ENCODE measurements at regions not wholly inside any gene's neighbourhood (a gene's known extent, or its start where the extent isn't known, plus 50 kb on each side); places are given as distances from the start of the nearest gene placed in this dataset.
"Not testable (repeated sequence)": the region's sequence is repeated elsewhere in the genome, so short reads cannot be mapped to it uniquely, and the experiment has no call there.

DNA sequence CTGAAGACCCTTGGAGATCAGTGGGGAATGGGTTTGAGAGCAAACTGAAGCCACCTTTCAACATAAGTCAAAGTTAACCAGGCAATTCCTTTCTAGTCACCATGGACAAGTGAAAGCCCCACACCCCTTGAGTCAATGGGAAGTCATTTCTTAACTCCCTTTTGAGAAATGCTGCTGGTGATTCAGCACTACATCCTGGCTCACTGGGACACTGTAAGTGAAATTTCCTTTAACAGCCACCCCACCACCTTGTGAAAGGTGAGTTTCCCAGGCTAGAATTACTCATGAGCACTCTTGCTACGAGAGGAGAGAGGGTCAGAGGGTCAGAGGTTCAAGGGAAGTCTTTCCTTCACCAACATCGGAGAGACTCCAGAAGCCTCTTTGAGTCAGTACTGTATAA is 93.3 kb upstream of the MARCKS start:
- H3K36me3 ChIP-seq (ENCODE audit: insufficient read depth): no peaks in the 10 kb centered on the region
- H3K4me1 ChIP-seq (ENCODE audit: insufficient read depth): no peaks in the 10 kb centered on the region
- no peak overlapping the region for H3K27ac ChIP-seq (ENCODE audit: low read depth)
- 87% methylated on average over 2 of the region's 2 CpGs for WGBS
- no peak for DNase-seq (ENCODE audit: extremely low spot score)
- H3K4me3 ChIP-seq (ENCODE audit: low read depth, low read length): no peak overlapping the region

DNA sequence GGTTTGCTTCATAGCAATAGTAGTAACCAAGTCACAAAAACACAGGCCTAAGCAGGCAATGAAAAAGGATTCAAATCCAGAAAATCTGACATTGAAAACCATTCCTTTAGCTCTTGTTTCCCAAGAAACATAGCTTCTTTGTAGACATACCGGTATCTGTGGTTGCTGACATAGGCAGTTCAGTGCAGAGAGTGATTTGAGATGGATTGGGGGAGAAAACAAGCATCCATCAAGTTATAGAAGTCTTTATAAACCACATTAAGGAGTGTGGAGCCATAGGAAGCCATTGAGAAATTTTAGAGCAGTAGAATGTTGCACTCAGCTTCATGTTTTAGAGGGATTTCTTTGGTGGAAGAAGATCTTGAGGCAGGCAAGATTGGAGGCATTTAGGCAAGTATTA is 91.2 kb upstream of the MARCKS start:
- no peak for DNase-seq (ENCODE audit: extremely low spot score)
- Histone ChIP-seq H3K27ac (ENCODE audit: low read depth) (no peak overlapping the region), H3K36me3 (ENCODE audit: insufficient read depth) (no peaks in the 10 kb centered on the region), H3K4me3 (ENCODE audit: low read depth, low read length) (no peak overlapping the region), H3K4me1 (ENCODE audit: insufficient read depth) (no peaks in the 10 kb centered on the region)
- WGBS: 93% methylated on average over 1 of the region's 1 CpG

DNA sequence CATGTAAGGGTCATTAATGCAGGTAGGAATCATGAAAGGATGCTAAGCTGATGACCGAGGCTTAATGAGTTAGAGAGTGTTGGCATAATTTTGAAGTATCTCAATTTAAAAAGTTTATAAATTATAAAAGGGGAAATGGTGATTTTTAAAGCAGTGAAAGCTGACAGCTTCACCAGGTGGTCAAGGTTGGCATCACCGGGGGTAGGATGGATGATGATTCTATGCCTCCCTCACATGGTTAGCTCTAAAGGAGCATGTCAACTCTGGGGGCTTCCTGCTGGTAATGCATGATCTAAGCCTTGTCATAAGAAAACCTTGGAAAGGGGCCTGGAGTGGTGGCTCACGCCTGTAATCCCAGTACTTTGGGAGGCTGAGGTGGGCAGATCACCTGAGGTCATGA is 89.2 kb upstream of the MARCKS start:
- Histone ChIP-seq H3K27ac (ENCODE audit: low read depth) (no peak overlapping the region), H3K4me1 (ENCODE audit: insufficient read depth) (no peaks in the 10 kb centered on the region), H3K4me3 (ENCODE audit: low read depth, low read length) (no peak overlapping the region), H3K36me3 (ENCODE audit: insufficient read depth) (no peaks in the 10 kb centered on the region)
- 96% methylated on average over 3 of the region's 3 CpGs for WGBS
- DNase-seq (ENCODE audit: extremely low spot score): no peak

DNA sequence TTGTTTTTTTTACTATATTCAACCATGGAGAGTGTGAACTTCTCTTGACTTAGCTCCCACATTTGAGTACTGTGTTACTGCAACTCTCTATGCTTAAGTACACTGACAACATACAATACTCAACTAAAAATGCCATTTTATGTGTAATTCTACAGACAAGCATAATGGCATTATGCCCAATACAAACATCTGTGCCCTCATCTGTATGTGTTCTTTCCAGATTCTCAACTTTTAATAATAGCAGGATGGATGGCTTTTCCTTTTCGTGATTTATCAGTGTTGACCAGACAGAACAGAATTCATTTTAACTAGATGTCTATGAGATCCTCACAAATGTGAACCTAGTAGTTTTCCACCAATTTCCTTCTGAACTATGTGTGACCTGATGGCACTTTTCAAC is 84.2 kb upstream of the MARCKS start:
- Histone ChIP-seq H3K27ac (ENCODE audit: low read depth) (no peak overlapping the region), H3K36me3 (ENCODE audit: insufficient read depth) (no peaks in the 10 kb centered on the region), H3K4me3 (ENCODE audit: low read depth, low read length) (no peak overlapping the region), H3K4me1 (ENCODE audit: insufficient read depth) (no peaks in the 10 kb centered on the region)
- 95% methylated on average over 1 of the region's 1 CpG for WGBS
- DNase-seq (ENCODE audit: extremely low spot score): no peak

DNA sequence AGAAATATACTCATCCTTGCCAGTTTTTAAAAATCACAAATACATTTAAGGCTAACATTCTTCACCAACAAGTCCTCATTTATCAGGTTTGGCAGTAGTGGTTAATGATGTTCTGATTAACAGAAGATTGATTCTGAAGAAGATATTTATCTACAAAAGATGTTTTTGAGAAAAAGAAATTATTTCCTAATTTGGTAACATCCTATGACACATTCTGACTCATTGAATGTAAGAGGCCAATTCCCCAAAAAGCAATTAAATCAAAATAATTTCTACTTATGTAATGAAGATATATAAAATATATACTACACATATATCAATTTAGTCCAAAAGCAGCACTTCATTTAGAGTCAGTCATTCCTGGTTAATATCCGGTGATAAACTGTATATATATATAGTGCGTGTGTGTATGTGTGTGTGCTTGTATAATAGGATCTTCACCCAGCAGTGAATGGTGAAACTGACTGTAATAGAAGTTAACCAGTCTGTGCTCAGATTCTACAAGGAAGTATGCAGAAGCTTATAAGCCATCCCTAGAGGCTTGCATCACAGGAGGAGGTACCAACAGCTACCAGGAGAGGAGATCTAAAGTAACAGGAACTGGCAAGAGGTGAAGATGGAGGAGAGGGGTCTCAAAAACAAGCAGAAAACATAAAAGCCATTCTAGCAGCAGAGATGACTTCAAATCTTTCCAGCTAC is 82.9 kb upstream of the MARCKS start:
- H3K4me1 ChIP-seq (ENCODE audit: insufficient read depth): no peaks in the 10 kb centered on the region
- WGBS: 94% methylated on average over 2 of the region's 2 CpGs

DNA sequence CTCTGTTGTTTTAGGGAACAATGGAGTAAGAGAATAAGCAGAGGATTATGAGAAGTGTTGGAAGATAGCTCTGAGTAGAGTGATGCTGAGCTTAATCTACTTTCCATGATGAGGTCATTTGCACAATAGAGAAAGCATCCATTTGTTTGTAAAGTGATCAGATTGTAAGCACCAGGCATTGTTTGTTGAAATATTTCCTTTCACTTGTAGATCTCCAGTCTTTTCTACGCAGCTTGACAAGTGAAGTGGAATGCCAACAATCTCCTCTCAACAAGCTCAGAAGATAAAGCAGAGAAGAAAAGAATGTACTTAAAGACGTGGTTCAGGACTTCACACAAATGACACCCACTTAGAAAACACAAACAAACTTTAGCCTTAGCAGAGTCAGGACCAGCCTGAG is 80.1 kb upstream of the MARCKS start:
- Histone ChIP-seq H3K27ac (ENCODE audit: low read depth) (no peak overlapping the region), H3K4me3 (ENCODE audit: low read depth, low read length) (no peak overlapping the region), H3K4me1 (ENCODE audit: insufficient read depth) (no peaks in the 10 kb centered on the region), H3K36me3 (ENCODE audit: insufficient read depth) (no peaks in the 10 kb centered on the region)
- no peak for DNase-seq (ENCODE audit: extremely low spot score)
- 49% methylated on average over 2 of the region's 2 CpGs for WGBS

More for the DNA sequence above, 82.9 kb upstream of the MARCKS start:
- Histone ChIP-seq H3K4me3 (ENCODE audit: low read depth, low read length) (no peak overlapping the region), H3K27ac (ENCODE audit: low read depth) (no peak overlapping the region), H3K36me3 (ENCODE audit: insufficient read depth) (no peaks in the 10 kb centered on the region)
- no peak for DNase-seq (ENCODE audit: extremely low spot score)

DNA sequence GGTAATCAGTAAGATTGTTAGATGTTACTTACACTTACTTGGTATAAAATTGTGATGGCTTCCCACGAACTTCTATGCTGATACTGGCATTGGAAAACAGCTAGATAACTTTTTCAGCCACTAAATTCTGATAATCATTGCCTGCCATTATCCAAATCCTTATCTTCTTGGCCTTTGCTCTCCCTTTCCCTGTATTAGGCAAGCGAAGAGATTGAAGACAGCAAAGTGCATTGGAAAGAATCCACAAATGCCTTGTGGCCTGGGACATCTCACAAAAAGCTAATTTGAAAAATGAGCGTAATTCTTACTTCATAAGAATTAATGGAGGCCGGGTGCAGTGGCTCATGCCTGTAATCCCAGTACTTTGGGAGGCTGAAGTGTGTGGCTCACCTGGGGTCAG is 79.5 kb upstream of the MARCKS start:
- DNase-seq (ENCODE audit: extremely low spot score): no peak
- Histone ChIP-seq H3K36me3 (ENCODE audit: insufficient read depth) (no peaks in the 10 kb centered on the region), H3K4me1 (ENCODE audit: insufficient read depth) (no peaks in the 10 kb centered on the region), H3K4me3 (ENCODE audit: low read depth, low read length) (no peak overlapping the region), H3K27ac (ENCODE audit: low read depth) (no peak overlapping the region)
- 85% methylated on average over 4 of the region's 4 CpGs for WGBS

DNA sequence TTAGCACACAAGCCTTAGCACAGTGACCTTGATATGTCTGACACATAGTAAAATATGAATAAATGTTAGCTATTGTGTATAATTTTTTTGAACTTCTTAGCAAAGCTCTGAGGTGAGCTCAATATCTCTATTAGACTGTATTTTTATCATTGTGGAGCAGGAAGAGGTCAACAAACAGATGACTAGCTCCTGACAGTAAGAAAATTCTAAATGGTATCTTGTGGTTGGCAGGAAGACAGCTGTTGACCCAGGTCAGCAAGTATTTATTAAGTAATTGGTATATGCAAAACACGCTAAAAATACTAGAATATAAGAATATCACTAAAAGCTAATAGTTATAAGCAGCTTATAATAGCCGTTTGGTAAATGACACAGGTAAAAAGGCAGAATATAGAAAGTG is 77.5 kb upstream of the MARCKS start:
- no peaks in the 10 kb centered on the region for H3K36me3 ChIP-seq (ENCODE audit: insufficient read depth)
- H3K4me1 ChIP-seq (ENCODE audit: insufficient read depth): no peaks in the 10 kb centered on the region
- no peak overlapping the region for H3K4me3 ChIP-seq (ENCODE audit: low read depth, low read length)
- WGBS: 87% methylated on average over 2 of the region's 2 CpGs
- no peak overlapping the region for H3K27ac ChIP-seq (ENCODE audit: low read depth)
- no peak for DNase-seq (ENCODE audit: extremely low spot score)

DNA sequence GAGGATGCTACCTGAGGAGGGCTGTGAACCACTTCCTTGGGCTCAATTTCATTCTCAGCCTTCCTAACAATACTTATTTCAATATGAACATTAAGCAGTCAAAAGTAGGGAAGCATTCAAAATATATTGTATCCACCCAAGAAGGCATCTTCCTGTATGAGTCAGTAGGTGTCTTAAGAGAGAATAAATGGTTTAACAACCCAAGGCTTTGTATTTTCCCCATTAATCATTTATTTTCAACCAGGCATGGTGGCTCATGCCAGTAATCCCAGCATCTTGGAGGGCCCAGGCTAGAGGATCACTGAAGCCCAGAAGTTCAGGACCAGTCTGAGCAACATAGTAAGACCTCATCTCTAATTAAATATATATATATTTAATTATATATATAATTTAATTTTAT is 74.5 kb upstream of the MARCKS start:
- no peak for DNase-seq (ENCODE audit: extremely low spot score)
- no peaks in the 10 kb centered on the region for H3K36me3 ChIP-seq (ENCODE audit: insufficient read depth)

DNA sequence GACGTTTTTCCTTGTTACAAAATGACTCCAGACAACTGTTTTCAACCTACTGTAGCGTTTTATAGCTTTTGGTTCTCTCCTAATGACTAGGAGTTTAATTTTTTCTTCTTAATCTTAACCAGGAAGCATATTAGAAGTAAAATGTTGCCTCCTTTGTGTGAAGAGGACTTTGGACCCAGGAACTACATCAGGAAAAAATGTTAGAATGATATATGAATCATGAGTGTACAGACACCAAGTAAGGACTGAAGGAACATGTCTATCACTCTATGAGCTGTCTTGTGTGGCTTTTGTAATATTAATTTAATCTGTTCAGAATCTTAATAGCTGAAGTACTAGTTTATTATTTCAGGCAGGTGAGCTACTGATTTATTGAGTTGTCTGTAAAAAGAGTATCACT is 71.0 kb upstream of the MARCKS start:
- DNase-seq (ENCODE audit: extremely low spot score): no peak
- WGBS: 91% methylated on average over 2 of the region's 2 CpGs
- Histone ChIP-seq H3K4me1 (ENCODE audit: insufficient read depth) (no peaks in the 10 kb centered on the region), H3K4me3 (ENCODE audit: low read depth, low read length) (no peak overlapping the region), H3K27ac (ENCODE audit: low read depth) (no peak overlapping the region), H3K36me3 (ENCODE audit: insufficient read depth) (no peaks in the 10 kb centered on the region)

More for the DNA sequence above, 74.5 kb upstream of the MARCKS start:
- Histone ChIP-seq H3K27ac (ENCODE audit: low read depth) (no peak overlapping the region), H3K4me1 (ENCODE audit: insufficient read depth) (no peaks in the 10 kb centered on the region), H3K4me3 (ENCODE audit: low read depth, low read length) (no peak overlapping the region)

DNA sequence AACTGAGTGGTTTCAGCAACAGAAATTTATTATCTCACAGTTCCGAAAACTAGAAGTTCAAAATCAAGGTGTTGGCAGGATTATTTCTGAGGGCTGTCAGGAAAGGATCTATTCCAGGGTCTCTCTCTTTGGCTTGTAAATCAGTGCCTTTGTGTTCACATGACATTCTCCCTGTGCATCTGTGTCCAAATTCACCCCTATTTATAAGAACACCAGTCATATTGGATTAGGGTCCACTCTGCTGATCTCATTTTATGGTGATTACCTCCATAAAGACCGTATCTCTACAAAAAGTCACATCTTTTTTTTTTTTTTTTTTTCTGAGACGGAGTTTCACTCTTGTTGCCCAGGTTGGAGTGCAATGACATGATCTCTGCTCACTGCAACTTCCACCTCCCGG is 68.6 kb upstream of the MARCKS start:
- 85% methylated on average over 4 of the region's 4 CpGs for WGBS
- Histone ChIP-seq H3K4me1 (ENCODE audit: insufficient read depth) (no peaks in the 10 kb centered on the region), H3K27ac (ENCODE audit: low read depth) (no peak overlapping the region), H3K36me3 (ENCODE audit: insufficient read depth) (no peaks in the 10 kb centered on the region), H3K4me3 (ENCODE audit: low read depth, low read length) (no peak overlapping the region)
- no peak for DNase-seq (ENCODE audit: extremely low spot score)

DNA sequence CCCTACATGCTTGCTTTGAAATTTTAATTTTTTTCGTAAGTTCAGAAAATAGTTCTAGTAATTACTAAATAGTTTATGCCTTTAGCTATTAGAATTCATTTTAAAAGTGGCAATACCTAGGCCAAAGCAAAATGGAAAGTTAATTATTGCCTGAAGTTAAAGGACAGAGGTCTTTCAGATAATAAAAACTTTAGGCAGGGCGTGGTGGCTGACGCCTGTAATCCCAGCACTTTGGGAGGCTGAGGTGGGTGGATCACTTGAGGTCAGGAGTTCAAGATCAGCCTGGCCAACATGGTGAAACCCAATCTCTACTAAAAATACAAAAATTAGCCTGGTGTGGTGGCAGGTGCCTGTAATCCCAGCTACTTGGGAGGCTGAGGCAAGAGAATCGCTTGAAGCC is 65.9 kb upstream of the MARCKS start:
- WGBS: 97% methylated on average over 4 of the region's 4 CpGs
- not testable (repeated sequence) for H3K36me3 ChIP-seq (ENCODE audit: insufficient read depth); H3K27ac ChIP-seq (ENCODE audit: low read depth); H3K4me1 ChIP-seq (ENCODE audit: insufficient read depth); DNase-seq (ENCODE audit: extremely low spot score); H3K4me3 ChIP-seq (ENCODE audit: low read depth, low read length)

DNA sequence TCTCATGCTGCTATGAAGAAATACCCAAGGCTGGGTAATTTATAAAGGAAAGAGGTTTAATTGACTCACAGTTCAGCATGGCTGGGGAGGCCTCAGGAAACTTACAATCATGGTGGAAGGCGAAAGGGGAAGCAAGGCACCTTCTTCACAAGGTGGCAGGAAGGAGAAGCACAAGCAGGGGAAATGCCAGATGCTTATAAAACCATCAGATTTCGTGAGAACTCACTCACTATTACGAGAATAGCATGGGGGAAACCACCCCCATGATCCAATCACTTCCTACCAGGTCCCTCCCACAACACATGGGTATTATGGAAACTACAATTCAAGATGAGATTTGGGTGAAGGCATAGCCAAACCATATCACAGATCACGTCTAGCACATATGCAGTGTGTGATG is 61.8 kb upstream of the MARCKS start:
- 76% methylated on average over 4 of the region's 4 CpGs for WGBS
- H3K4me3 ChIP-seq (ENCODE audit: low read depth, low read length); H3K27ac ChIP-seq (ENCODE audit: low read depth); DNase-seq (ENCODE audit: extremely low spot score); H3K36me3 ChIP-seq (ENCODE audit: insufficient read depth); H3K4me1 ChIP-seq (ENCODE audit: insufficient read depth): not testable (repeated sequence)

DNA sequence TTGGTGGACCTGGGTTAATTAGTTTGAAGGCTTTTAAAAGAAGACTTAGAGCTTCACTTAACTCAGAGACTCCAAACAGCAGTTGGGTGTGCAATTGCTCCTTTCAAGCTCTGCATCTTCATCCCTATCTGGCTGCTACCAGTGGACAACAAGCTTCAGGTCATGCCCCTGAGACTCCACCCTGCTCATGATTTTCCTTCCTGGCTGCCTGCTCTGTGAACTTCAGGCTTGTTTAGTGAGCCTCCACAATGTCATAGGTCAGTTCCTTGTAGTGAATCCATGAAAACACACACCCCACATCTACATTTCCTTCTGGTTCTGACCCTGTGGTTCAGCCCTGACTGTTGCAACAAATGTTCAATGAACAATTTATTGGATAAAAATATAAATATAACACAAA is 61.1 kb upstream of the MARCKS start:
- no peak for DNase-seq (ENCODE audit: extremely low spot score)

DNA sequence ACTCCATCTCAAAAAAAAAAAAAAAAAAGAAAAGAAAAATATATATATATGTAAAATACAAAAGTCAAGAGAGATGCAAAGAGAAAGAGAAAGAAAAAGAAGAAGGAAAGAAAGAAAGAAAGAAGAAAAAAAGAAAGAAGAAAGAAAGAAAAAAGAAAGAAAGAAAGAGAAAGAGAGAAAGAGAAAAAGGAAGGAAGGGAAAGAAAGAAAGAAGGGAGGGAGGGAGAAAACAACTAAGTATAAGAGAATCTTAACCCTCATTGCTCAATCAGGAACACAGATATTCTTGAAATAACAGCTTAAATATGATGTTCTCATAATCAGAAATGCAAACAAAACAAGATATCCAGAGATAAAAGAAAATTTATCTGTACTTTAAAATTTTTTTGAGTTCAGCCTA is 54.4 kb upstream of the MARCKS start:
- Histone ChIP-seq H3K36me3 (ENCODE audit: insufficient read depth) (no peaks in the 10 kb centered on the region), H3K4me3 (ENCODE audit: low read depth, low read length) (no peak overlapping the region), H3K4me1 (ENCODE audit: insufficient read depth) (no peaks in the 10 kb centered on the region), H3K27ac (ENCODE audit: low read depth) (no peak overlapping the region)
- no peak for DNase-seq (ENCODE audit: extremely low spot score)

More for the DNA sequence above, 61.1 kb upstream of the MARCKS start:
- Histone ChIP-seq H3K4me1 (ENCODE audit: insufficient read depth) (no peaks in the 10 kb centered on the region), H3K27ac (ENCODE audit: low read depth) (no peak overlapping the region), H3K36me3 (ENCODE audit: insufficient read depth) (no peaks in the 10 kb centered on the region), H3K4me3 (ENCODE audit: low read depth, low read length) (no peak overlapping the region)
